ENCODE measurements at regions not wholly inside any gene's neighbourhood (a gene's known extent, or its start where the extent isn't known, plus 50 kb on each side); places are given as distances from the start of the nearest gene placed in this dataset.

GRCh38 chr4:126512979-126513378 is 1119.8 kb upstream of the INTU start:
- no peak for TF ChIP-seq BACH2 (CRISPR knock-in tag; IDR thresholded peaks at IDR 0.05; ENCODE audit: borderline replicate concordance)
- TF ChIP-seq CSRNP3 (CRISPR knock-in tag; IDR thresholded peaks at IDR 0.05): no peak
- no peak for TF ChIP-seq ZFP30 (CRISPR knock-in tag; IDR thresholded peaks at IDR 0.05)
- no peak for TF ChIP-seq ARNTL (CRISPR knock-in tag; IDR thresholded peaks at IDR 0.05; ENCODE audit: borderline replicate concordance, low read depth)
- TF ChIP-seq CREB5 (CRISPR knock-in tag; IDR thresholded peaks at IDR 0.05; ENCODE audit: low read depth): no peak
- TF ChIP-seq PPARA (CRISPR knock-in tag; IDR thresholded peaks at IDR 0.05; ENCODE audit: borderline replicate concordance): no peak
- no peak for TF ChIP-seq TOX (CRISPR knock-in tag; IDR thresholded peaks at IDR 0.05; ENCODE audit: borderline replicate concordance)
- TF ChIP-seq CSDC2 (CRISPR knock-in tag; IDR thresholded peaks at IDR 0.05): no peak
- TF ChIP-seq ISL1 (CRISPR knock-in tag; IDR thresholded peaks at IDR 0.05): no peak
- no peak for TF ChIP-seq ZNF70 (CRISPR knock-in tag; IDR thresholded peaks at IDR 0.05)
- no peak for TF ChIP-seq PATZ1 (CRISPR knock-in tag; IDR thresholded peaks at IDR 0.05; ENCODE audit: borderline replicate concordance)
- TF ChIP-seq ZC3H10 (CRISPR knock-in tag; IDR thresholded peaks at IDR 0.05): no peak
- no peak for TF ChIP-seq ESRRG (CRISPR knock-in tag; IDR thresholded peaks at IDR 0.05)
- no peak for TF ChIP-seq ZFP3 (CRISPR knock-in tag; IDR thresholded peaks at IDR 0.05)
